T-helper 1 cell treated with Interleukin-12 subunit alpha and Interleukin-12 subunit beta and Interleukin-4 antibody, amounts not matched to agents 30 ng/mL and 1 ng/mL, for 36 hours (primary cell): ENCODE measurements at regions not wholly inside any gene's neighbourhood (a gene's known extent, or its start where the extent isn't known, plus 50 kb on each side); places are given as distances from the start of the nearest gene placed in this dataset.

ENCODE experiments used
- intact Hi-C: fragments of 100-400 bp; cut with micrococcal nuclease; formaldehyde crosslinking; loops from one replicate; pipeline ENCODE4 v1.15.1; 2024

DNA sequence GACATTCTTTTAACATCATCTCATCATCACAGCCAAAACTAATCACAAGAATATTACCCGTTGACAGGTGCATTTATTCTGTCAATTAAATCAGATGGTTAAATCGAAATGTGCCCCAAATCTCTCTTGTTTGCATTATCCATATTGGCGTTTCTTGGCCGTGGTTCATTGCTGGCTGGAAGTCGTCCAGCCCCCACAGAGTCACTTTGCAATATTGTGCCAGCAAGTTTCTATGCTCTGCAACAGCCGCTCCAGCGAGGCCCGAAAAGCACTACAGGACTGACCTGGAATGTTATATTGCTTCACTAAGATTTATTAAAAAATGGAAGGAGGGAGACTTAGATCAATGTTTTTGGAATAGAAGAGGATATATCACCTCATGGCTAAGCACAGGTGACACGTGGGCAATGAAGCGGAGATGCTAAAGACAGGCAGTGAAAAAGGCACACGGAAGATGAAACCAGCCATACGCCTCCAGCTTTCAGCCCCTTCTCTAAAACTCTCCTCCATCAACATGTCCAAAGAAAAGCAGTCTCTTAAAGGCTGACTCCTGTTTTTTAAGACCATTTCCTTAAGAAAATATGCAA lies 176.8 kb upstream of the VRK2 start:
- intact Hi-C loops = no loop called here

- intact Hi-C loops = no loop called here
Measured at GRCh38 chr2:57876313-57876712, 170.3 kb upstream of the VRK2 start.

- intact Hi-C loops = no loop called here
Measured at GRCh38 chr2:57877811-57878170, 168.8 kb upstream of the VRK2 start.

DNA sequence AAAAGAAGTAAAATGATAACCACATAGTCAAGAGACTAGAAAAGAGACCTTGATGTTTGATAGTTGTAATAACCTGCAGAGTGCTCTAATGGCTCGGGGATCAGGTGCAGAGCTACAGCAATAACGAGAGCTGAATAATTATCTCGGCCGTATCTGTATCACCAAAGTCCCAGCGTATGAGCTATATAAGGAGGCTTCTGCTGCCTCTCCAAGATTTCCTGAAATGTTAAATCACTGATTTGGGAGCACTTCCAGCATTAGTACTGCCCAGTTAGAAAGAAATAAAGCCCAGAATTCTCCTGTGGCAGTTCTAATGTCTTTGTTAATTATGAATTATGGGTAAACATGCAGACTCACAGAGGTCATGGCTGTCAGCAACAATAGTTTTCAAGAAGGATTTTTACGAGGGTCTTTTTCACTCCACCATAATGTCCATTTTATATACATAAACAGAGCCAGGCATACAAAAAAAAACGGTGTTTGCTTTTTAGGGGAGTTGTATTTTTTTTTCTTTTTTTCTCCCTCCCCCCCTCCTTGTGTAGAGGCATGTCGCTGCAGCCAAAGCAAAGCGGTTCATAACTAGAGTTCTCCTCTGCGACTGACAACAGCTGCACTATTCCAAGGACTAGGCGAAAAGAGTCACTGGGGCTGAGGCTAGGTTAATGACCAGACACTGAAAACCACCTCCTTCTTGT lies 168.3 kb upstream of the VRK2 start:
- intact Hi-C loops = no loop called here

- intact Hi-C loops = no loop called here
Measured at GRCh38 chr2:57878866-57879210, 167.8 kb upstream of the VRK2 start.

DNA sequence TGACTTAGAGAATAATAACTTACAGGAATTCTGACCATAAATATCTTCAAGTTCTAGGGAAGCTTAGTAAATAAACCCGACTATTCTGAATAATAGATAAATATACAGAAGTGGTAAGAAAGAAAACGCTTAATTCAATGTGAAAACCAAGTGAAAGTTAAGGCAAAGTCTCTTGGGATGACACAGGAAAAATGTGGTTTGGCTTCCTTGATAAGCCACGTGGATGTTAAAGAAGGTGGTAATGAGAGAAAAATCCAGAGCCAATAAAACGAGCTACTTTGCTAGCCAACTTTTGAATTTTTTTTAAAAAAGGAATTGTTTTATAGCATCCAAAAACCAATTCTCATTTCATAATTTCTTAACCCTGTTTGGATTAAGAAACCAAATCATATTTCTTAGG lies 166.2 kb upstream of the VRK2 start:
- intact Hi-C loops = no loop called here

DNA sequence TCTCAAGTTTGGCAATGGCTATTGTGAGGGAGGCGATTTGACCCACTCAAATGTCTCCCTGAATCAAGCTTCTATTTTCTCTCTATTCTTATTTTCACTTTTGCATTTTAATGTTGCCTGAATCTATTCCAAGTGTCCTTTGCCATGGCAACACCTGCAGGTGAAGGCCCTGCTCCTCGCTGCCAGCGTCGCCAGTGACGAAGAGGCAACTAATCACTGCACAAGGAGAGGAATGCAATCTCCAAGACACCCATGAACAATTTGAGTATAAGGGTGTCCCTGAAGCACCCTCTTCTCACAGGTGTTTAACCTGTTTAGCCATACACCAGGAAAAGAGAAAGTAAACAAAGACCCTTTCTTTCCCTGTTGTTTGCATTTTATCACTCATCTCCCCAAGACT lies 165.6 kb upstream of the VRK2 start:
- intact Hi-C loops = no loop called here

- intact Hi-C loops = no loop called here
Measured at GRCh38 chr2:57881998-57882888, 164.4 kb upstream of the VRK2 start.

DNA sequence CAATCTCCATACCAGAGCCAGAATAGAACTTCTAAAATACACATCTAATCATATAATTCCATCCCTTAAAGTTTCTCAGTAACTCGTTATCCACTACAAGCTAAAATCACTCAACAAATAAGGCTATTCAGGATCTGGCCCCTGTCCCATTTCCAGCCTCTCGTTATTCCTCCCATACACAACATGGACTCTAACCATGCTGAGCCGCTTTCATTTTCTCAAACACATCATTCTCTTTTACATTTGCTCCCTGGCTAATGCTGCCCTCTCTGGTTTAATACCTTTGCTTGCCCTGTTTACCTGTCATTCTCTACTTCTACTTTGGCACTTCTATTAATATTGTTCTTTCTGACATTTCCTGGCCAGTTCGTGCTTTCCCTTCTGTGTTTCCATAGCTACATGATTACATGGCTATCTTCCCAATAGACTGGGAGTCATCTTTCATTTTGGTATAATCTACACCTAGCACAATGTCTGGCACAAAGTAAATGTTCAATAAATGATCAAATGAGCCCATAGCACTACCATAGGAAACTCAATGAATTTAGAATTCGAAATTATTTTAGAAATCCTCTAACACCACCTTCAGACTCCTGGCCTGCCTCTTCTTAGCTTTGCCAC lies 163.6 kb upstream of the VRK2 start:
- intact Hi-C loops = no loop called here

- intact Hi-C loops = no loop called here
Measured at GRCh38 chr2:57884281-57884680, 162.3 kb upstream of the VRK2 start.

DNA sequence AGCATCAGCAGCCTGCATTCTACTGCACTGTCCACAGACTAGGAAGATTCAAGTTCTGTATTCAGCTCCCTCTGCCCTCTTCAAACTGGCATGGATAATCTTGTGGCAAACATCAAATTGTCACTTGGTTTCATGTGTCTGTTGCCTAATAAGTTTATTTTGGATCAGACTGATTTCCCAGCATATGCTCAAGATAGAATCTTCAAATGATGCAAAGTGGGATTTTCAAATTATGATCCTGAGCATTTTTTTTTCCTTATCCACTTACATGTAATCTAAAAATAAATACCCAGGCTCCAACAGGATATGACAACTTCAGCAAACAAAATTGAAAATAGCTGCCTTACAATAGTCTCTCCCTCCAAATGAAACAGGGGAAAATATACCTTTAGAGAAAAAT lies 160.9 kb upstream of the VRK2 start:
- intact Hi-C loops = no loop called here

DNA sequence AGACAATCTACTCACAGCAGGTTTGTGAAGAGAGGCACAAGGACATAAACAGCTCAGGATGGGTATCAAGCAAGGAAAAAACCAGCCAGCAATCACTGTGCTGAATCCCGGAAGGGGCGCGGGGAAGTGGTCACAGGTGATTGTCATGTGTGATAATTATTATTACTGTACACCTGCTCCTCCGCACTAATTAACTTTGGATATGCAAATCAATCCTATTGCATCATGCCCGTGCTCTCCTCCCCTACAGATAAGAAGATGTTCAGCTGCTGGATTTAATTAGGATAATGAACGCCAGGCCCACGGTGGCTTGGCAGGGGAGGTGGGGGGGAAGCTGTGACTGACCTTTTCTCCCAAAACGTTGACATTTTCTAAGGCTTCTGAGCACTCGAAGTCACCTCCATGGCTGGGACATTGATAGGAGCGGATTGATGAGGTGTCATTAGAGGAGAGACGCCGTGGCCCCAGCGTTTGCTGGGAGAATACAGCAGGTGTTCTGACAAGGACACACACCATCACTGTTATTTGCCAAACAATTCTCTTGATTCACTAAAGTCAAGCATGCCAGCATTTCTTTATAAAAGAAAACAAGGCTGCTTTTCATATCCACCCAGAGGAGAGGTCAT lies 160.3 kb upstream of the VRK2 start:
- intact Hi-C loops = no loop called here

- intact Hi-C loops = no loop called here
Measured at GRCh38 chr2:57888463-57888862, 158.1 kb upstream of the VRK2 start.

- intact Hi-C loops = no loop called here
Measured at GRCh38 chr2:57890464-57890863, 156.1 kb upstream of the VRK2 start.

DNA sequence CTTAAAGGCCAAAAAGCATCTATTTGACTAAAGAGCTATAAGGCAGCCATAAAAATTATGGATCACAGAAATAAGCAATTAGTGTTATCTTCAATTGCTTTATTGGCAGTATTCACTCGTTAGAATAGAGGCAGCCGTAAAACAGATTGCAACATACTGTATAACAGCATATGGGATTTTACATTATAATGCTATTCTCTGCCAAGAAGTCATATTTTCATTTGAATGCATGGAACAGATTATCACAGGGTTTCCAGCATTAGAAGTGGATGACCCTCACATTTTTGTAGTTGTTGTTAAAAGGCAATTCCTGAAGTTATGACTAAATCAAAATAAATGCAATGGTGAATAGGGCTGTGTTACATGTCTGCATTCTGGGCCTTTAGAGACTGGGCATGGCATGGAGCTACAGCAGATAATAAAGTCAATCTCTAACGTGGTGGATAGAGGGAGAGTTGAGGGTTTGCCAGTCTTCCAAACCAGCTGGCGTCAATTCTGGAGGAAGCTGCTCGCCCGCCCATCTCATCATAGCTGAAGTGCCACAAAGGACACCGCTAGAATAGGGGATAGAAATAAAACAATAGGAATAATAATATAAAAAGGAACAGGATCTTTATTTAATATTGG lies 155.4 kb upstream of the VRK2 start:
- intact Hi-C loops = no loop called here

- intact Hi-C loops = no loop called here
Measured at GRCh38 chr2:57892920-57893319, 153.7 kb upstream of the VRK2 start.

DNA sequence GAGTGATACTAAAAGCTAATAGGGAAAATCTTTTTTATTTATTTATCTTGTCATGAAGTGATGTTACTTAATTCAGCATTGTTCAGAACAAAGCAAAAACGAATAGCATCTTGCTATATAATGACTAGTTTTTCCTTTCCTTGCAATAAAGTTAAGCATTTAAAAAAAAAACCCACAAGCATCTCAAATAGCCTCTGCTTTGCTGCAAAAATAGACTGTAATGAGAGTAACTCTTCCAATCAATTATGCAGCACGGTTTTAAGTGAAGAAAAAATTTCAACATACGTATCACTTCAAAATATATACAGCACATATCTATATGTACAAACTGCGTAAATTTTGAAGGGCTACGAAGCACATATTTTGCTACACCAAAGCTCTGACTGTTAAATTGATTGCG lies 153.3 kb upstream of the VRK2 start:
- intact Hi-C loops = no loop called here

DNA sequence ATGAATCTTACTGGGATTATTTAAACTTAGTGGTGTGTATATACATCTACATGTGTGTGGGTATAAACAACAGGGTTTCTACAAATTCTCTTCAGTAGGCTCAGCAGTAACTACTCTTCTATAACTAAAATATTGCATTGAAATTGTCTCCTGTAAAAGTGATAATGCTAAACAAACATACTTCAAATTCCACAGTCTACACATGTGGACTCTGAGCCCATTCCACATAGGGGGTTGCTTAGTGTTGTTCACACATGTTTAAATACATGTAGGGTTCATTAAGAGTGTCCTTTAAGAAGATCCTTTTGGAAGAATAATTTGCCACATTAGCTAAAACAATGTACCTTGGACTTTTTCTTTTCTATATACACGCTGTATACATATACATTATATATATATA lies 152.8 kb upstream of the VRK2 start:
- intact Hi-C loops = no loop called here

- intact Hi-C loops = no loop called here
Measured at GRCh38 chr2:57894381-57894780, 152.2 kb upstream of the VRK2 start.

DNA sequence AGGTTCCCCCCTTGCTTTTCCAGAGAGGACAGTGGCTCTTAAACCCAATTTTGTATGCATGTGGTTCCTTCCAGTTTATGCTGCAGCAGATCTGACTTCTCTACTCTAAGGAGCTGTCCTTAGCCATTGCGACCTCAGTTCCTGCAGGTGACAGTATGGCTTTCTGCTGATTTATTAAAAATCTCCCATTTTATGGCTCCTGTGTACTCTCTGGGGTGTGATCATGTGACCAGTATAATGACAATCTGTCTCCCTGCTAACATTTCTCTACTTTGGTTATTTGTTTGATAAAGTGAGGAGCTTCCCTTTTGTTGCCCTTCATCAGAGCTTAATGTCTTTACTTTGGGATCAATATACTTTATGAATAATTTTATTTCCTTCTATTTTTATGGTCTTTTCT lies 148.7 kb upstream of the VRK2 start:
- intact Hi-C loops = no loop called here

- intact Hi-C loops = loop anchor here (10.0 kb wide), 1 partner anchor 455 kb away; no protein-coding TSS in a partner anchor
Measured at GRCh38 chr2:57899898-57900297, 146.7 kb upstream of the VRK2 start.
